RWPE2 (cell line): ENCODE measurements at regions not wholly inside any gene's neighbourhood (a gene's known extent, or its start where the extent isn't known, plus 50 kb on each side); places are given as distances from the start of the nearest gene placed in this dataset.

Experiments used
- ATAC-seq: fragments of 200-7000 bp; cut with Tn5 transposase; 3 replicates; pipeline ENCODE4 v1.9.1; 2021; ENCODE audit warnings: low read depth
- DNase-seq: peaks from one replicate; pipeline ENCODE4 v3.0.0-alpha.2; 2020; ENCODE audit warnings: low spot score
- H3K27ac ChIP-seq: fragments of 450-650 bp; 2 replicates; pipeline ENCODE4 v1.5.1; 2017; ENCODE audit warnings: mild to moderate bottlenecking; ENCODE audit not compliant: poor library complexity, severe bottlenecking
- H3K27me3 ChIP-seq: fragments of 250-450 bp; sonication (Bioruptor Pico); 2 replicates; pipeline ENCODE4 v1.5.1; 2021; ENCODE audit warnings: mild to moderate bottlenecking, moderate library complexity; ENCODE audit not compliant: insufficient read depth, poor library complexity, severe bottlenecking
- H3K36me3 ChIP-seq: fragments of 250-450 bp; sonication (Bioruptor Pico); 2 replicates; pipeline ENCODE4 v1.5.1; 2020; ENCODE audit warnings: low read depth, mild to moderate bottlenecking, moderate library complexity
- H3K4me1 ChIP-seq: fragments of 250-450 bp; sonication (Bioruptor Pico); 2 replicates; pipeline ENCODE4 v1.5.1; 2021; ENCODE audit warnings: mild to moderate bottlenecking, moderate library complexity; ENCODE audit not compliant: insufficient read depth, poor library complexity, severe bottlenecking
- H3K4me3 ChIP-seq: fragments of 250-450 bp; sonication (Bioruptor Pico); 2 replicates; pipeline ENCODE4 v1.5.1; 2021; ENCODE audit warnings: mild to moderate bottlenecking, moderate library complexity; ENCODE audit not compliant: severe bottlenecking
- H3K9me3 ChIP-seq: fragments of 250-450 bp; sonication (Bioruptor Pico); 2 replicates; pipeline ENCODE4 v1.5.1; 2021; ENCODE audit warnings: mild to moderate bottlenecking, moderate library complexity; ENCODE audit not compliant: severe bottlenecking
- TF ChIP-seq, protein P1 (sequence below): fragments of 450-650 bp; IDR thresholded peaks from one replicate; pipeline ENCODE4 v1.5.1; 2017; ENCODE audit warnings: mild to moderate bottlenecking, moderate library complexity; ENCODE audit not compliant: poor library complexity, severe bottlenecking

DNA sequence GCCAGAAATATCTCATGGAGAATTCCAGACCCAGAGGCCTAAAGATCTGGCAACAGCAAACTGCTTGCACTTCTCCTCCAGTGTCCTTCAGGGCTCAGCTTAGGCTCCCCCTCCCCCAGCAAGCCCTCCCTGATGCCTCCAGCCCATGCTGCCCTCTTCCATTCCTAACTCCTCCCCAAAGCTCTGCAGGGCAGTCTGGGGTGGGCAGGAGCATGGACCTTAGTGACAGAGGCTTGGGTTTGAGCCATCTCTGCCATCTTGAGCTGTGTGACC, 436.8 kb downstream of the PTPRU start:
- no peak for DNase-seq
- no peaks in the 10 kb centered on the region for H3K36me3 ChIP-seq
- H3K9me3 ChIP-seq = no peaks in the 10 kb centered on the region
- no peak for ATAC-seq
- no peak overlapping the region for H3K4me3 ChIP-seq
- H3K4me1 ChIP-seq = no peaks in the 10 kb centered on the region
- H3K27ac ChIP-seq = no peak overlapping the region
- no peaks in the 10 kb centered on the region for H3K27me3 ChIP-seq
- TF ChIP-seq, protein P1, sequence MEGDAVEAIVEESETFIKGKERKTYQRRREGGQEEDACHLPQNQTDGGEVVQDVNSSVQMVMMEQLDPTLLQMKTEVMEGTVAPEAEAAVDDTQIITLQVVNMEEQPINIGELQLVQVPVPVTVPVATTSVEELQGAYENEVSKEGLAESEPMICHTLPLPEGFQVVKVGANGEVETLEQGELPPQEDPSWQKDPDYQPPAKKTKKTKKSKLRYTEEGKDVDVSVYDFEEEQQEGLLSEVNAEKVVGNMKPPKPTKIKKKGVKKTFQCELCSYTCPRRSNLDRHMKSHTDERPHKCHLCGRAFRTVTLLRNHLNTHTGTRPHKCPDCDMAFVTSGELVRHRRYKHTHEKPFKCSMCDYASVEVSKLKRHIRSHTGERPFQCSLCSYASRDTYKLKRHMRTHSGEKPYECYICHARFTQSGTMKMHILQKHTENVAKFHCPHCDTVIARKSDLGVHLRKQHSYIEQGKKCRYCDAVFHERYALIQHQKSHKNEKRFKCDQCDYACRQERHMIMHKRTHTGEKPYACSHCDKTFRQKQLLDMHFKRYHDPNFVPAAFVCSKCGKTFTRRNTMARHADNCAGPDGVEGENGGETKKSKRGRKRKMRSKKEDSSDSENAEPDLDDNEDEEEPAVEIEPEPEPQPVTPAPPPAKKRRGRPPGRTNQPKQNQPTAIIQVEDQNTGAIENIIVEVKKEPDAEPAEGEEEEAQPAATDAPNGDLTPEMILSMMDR = no peak

- H3K4me1 ChIP-seq = no peaks in the 10 kb centered on the region
- ATAC-seq = no peak
- H3K4me3 ChIP-seq = no peak overlapping the region
- H3K36me3 ChIP-seq = no peaks in the 10 kb centered on the region
- TF ChIP-seq, protein P1 = no peak
- no peak overlapping the region for H3K27ac ChIP-seq
- DNase-seq = no peak
- no peaks in the 10 kb centered on the region for H3K27me3 ChIP-seq
- no peaks in the 10 kb centered on the region for H3K9me3 ChIP-seq
These were observed 436.3 kb downstream of the PTPRU start for GRCh38 chr1:29672416-29673227.

- H3K9me3 ChIP-seq = no peaks in the 10 kb centered on the region
- H3K27ac ChIP-seq = no peak overlapping the region
- H3K36me3 ChIP-seq = no peaks in the 10 kb centered on the region
- H3K4me3 ChIP-seq = no peak overlapping the region
- TF ChIP-seq, protein P1 = no peak
- no peak for DNase-seq
- H3K27me3 ChIP-seq = peaks cover 4% of the 10 kb centered on the region
- H3K4me1 ChIP-seq = no peaks in the 10 kb centered on the region
- ATAC-seq = no peak
These were observed 435.4 kb downstream of the PTPRU start for GRCh38 chr1:29671446-29672356.

GRCh38 chr1:29670752-29671151, 434.4 kb downstream of the PTPRU start:
- H3K4me1 ChIP-seq = no peaks in the 10 kb centered on the region
- TF ChIP-seq, protein P1 = no peak
- peaks cover 6% of the 10 kb centered on the region for H3K27me3 ChIP-seq
- no peak for DNase-seq
- no peaks in the 10 kb centered on the region for H3K9me3 ChIP-seq
- H3K36me3 ChIP-seq = no peaks in the 10 kb centered on the region
- ATAC-seq = no peak
- no peak overlapping the region for H3K4me3 ChIP-seq
- no peak overlapping the region for H3K27ac ChIP-seq

- DNase-seq (no peak), ATAC-seq (no peak)
- no peak overlapping the region for H3K27ac ChIP-seq
- H3K36me3 ChIP-seq = no peaks in the 10 kb centered on the region
- no peak overlapping the region for H3K4me3 ChIP-seq
- no peaks in the 10 kb centered on the region for H3K9me3 ChIP-seq
- no peaks in the 10 kb centered on the region for H3K4me1 ChIP-seq
- TF ChIP-seq, protein P1 = no peak
- peaks cover 6% of the 10 kb centered on the region for H3K27me3 ChIP-seq
These were observed 433.6 kb downstream of the PTPRU start for GRCh38 chr1:29669912-29670311.
